Chondrocyte (in vitro differentiated cells): ENCODE measurements at regions not wholly inside any gene's neighbourhood (a gene's known extent, or its start where the extent isn't known, plus 50 kb on each side); places are given as distances from the start of the nearest gene placed in this dataset.

Experiments
- DNase-seq: peaks from one replicate; pipeline ENCODE4 v3.0.0; 2021; ENCODE audit warnings: mixed read lengths, low spot score
- H3K27ac Mint-ChIP-seq: one replicate; pipeline ENCODE4 v1.8.0; 2021; ENCODE audit warnings: mild to moderate bottlenecking, moderate library complexity, mixed read lengths; ENCODE audit not compliant: unreplicated experiment
- H3K27me3 Mint-ChIP-seq: 2 replicates; pipeline ENCODE4 v1.8.0; 2021; ENCODE audit warnings: low read depth, mixed read lengths
- H3K36me3 Mint-ChIP-seq: 2 replicates; pipeline ENCODE4 v1.8.0; 2021; ENCODE audit warnings: low read depth, mixed read lengths
- H3K4me1 Mint-ChIP-seq: 2 replicates; pipeline ENCODE4 v1.8.0; 2021; ENCODE audit warnings: low read depth, mild to moderate bottlenecking, mixed read lengths
- H3K4me3 Mint-ChIP-seq: one replicate; pipeline ENCODE4 v1.8.0; 2021; ENCODE audit warnings: mild to moderate bottlenecking, moderate library complexity, mixed read lengths; ENCODE audit not compliant: unreplicated experiment
- H3K9me3 Mint-ChIP-seq: 2 replicates; pipeline ENCODE4 v1.8.0; 2021; ENCODE audit warnings: low read depth, mixed read lengths
- TF ChIP-seq, protein P1 (sequence below): fragments of 200-600 bp; sonication (generic); IDR thresholded peaks from 2 replicates; pipeline ENCODE4 v1.5.0; 2021; ENCODE audit warnings: antibody characterized with exemption, mild to moderate bottlenecking, moderate library complexity

DNA sequence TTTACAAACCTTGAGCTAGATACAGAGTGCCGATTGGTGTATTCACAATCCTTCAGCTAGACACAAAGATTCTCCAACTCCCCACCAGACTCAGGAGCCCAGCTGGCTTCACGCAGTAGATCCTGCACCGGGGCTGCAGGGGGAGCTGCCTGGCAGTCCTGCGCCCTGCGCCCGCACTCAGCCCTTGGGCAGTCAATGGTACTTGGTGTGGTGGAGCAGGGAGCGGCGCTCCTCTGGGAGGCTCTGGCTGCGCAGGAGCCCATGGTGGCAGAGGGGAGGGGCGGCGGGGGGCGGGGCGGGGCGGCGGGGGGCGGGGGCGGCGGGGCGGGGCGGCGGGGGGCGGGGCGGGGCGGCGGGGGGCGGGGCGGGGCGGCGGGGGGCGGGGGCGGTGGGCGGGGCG lies 923.4 kb downstream of the SOCS6 start:
- Mint-ChIP-seq H3K36me3 (no peaks in the 10 kb centered on the region), H3K4me1 (no peaks in the 10 kb centered on the region), H3K27me3 (no peaks in the 10 kb centered on the region), H3K9me3 (peaks cover 16% of the 10 kb centered on the region), H3K27ac (no peak overlapping the region), H3K4me3 (no peak overlapping the region)
- no peak for DNase-seq
- TF ChIP-seq, protein P1, sequence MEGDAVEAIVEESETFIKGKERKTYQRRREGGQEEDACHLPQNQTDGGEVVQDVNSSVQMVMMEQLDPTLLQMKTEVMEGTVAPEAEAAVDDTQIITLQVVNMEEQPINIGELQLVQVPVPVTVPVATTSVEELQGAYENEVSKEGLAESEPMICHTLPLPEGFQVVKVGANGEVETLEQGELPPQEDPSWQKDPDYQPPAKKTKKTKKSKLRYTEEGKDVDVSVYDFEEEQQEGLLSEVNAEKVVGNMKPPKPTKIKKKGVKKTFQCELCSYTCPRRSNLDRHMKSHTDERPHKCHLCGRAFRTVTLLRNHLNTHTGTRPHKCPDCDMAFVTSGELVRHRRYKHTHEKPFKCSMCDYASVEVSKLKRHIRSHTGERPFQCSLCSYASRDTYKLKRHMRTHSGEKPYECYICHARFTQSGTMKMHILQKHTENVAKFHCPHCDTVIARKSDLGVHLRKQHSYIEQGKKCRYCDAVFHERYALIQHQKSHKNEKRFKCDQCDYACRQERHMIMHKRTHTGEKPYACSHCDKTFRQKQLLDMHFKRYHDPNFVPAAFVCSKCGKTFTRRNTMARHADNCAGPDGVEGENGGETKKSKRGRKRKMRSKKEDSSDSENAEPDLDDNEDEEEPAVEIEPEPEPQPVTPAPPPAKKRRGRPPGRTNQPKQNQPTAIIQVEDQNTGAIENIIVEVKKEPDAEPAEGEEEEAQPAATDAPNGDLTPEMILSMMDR = no peak

DNA sequence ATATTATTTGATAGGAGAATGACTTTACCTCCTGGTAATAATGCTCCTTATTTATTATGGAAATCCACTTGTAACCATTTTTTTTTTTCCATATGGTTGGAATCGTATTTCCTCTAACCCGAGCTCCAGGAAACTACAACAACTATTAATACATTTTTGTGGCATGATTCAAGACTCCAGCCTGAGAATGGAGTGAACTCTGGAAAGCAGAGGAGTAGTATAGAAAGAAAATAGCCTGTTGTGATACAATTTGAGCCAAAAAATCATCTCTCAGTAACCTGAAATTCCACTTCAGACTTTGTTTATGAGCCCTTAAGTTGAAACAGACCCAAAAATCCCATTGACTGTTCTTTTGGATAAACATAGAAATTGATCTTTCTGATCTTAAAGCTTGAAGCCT lies 921.1 kb downstream of the SOCS6 start:
- DNase-seq = no peak
- H3K4me1 Mint-ChIP-seq = no peaks in the 10 kb centered on the region

DNA sequence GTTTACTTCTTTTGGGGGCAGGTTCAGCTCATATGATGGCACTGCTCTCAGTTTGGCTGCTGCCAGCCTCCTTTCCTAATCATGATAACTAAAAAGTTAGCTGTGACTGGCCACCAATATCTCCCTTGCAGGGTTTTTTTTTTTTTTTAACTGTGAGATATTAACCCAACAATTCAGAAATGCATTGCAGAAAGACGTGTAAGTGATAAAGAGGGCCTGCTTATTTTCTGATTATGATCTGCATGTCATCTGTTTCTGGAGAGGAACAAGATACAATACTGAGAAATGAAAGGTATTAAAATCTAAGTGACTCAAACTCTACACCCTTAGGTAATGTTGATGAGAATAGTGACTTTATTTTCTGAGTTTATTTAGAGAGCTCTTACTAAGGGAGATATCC lies 905.6 kb downstream of the SOCS6 start:
- Mint-ChIP-seq H3K9me3 (no peaks in the 10 kb centered on the region), H3K27me3 (peaks cover 5% of the 10 kb centered on the region), H3K27ac (no peak overlapping the region), H3K4me1 (no peaks in the 10 kb centered on the region), H3K4me3 (no peak overlapping the region), H3K36me3 (no peaks in the 10 kb centered on the region)
- DNase-seq = no peak
- TF ChIP-seq, protein P1 = no peak

More for the DNA sequence above, 921.1 kb downstream of the SOCS6 start:
- TF ChIP-seq, protein P1 = no peak
- no peaks in the 10 kb centered on the region for H3K36me3 Mint-ChIP-seq
- H3K27me3 Mint-ChIP-seq = no peaks in the 10 kb centered on the region
- H3K4me3 Mint-ChIP-seq = no peak overlapping the region
- H3K27ac Mint-ChIP-seq = no peak overlapping the region
- H3K9me3 Mint-ChIP-seq = peaks cover 13% of the 10 kb centered on the region

DNA sequence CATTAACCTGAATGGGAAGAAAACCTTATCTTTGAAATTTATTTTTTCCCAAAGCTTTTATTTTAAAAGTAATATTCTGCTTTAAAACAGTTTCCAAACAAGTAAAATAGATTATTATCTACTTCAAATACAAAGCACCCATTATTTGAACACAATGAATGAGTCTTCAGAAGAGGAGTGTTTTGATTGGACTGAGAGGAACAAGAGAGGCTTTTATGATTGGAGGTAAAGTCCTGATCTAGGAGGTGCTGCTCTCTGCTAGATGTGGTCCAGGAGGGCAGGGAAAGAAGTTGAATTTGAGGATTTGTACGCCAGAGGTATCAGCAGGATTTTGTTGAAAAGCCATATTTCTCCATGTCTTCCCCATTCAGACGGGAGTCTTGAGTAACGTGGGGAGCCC lies 900.7 kb downstream of the SOCS6 start:
- Mint-ChIP-seq H3K9me3 (no peaks in the 10 kb centered on the region), H3K27ac (no peak overlapping the region), H3K4me3 (no peak overlapping the region), H3K27me3 (peaks cover 5% of the 10 kb centered on the region), H3K36me3 (no peaks in the 10 kb centered on the region), H3K4me1 (no peaks in the 10 kb centered on the region)
- DNase-seq = no peak
- TF ChIP-seq, protein P1 = no peak

DNA sequence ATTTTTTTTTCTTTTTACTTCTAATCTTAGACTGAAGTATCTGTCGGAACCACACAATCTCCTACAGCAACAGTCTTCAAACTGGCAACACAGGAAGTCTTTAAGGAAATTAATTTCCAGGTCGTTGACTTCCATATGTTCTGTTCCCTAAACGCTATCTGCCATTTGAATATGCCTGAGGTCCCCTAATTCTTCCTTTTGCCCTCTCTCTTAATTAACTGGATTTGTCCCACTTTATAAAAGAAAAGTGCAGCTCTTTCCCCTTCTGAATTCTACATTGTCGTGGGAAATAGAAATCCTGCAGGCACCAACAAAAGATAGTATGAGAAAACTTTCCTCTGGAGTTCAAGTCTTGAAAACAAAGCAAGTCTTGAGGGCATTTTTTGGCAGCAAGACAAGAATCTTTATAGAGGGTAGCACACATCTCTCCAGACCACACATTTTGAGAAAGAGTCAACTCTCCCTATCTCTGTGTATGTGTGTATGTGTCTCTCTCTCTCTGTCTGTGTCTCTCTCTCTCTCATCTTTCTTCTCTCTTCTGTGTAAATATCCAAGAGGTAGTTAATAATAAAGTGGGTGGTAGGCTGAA lies 879.8 kb downstream of the SOCS6 start:
- no peak for DNase-seq
- Mint-ChIP-seq H3K27me3 (no peaks in the 10 kb centered on the region), H3K9me3 (peaks cover 4% of the 10 kb centered on the region), H3K4me3 (no peak overlapping the region), H3K27ac (no peak overlapping the region), H3K4me1 (no peaks in the 10 kb centered on the region), H3K36me3 (no peaks in the 10 kb centered on the region)
- TF ChIP-seq, protein P1 = no peak
